ENCODE measurements at regions not wholly inside any gene's neighbourhood (a gene's known extent, or its start where the extent isn't known, plus 50 kb on each side); places are given as distances from the start of the nearest gene placed in this dataset.
"Not testable (repeated sequence)": the region's sequence is repeated elsewhere in the genome, so short reads cannot be mapped to it uniquely, and the experiment has no call there.

DNA sequence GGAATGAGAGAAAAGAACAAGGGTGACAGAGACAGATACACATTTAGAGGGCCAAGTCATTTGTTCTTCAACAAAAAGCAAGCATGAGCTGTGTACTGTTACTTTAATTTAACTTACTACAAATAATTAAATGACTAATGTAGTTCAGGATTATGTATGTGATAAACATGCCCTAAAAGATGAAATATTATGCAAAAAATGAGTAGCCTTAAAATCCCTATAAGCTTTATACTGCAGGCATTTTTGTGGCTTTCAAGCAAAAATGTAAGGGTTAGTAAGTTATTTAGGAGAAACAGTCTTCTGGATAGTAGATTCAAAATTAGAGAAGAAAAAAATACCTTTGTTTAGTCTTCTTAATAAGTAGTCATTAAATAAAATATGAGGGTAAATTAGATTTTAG lies 431.2 kb downstream of the CSNK1G3 start:
- ATAC-seq (ENCODE audit: low FRiP score) = no peak
- H3K27ac ChIP-seq (ENCODE audit: low read depth in 1 of 2, low read length in 2 of 2) = no peak overlapping the region

DNA sequence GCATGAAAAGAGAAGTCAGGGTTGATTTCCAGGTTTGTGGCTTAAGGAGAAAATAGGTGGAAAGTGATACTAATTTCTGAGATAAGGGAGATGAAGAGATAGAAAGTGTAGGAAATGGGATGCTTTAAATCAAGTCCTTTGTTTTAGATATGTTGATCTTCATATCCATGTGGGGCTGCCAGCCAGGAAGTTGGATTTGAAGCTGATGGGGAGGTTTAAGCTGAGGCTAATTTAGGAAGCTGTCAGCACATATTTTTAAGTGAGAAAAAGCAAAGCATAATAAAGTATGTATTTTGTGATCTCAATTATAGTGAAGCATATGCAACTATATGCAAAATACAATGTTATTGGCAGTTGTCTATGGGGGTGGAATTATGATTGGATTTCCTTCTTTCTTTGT lies 428.4 kb downstream of the CSNK1G3 start:
- no peak overlapping the region for H3K27ac ChIP-seq (ENCODE audit: low read depth in 1 of 2, low read length in 2 of 2)
- intact Hi-C loops (cut with DNase I) = no loop called here
- H3K27me3 ChIP-seq (ENCODE audit: control insufficient read depth in 1 of 2, insufficient read depth in 2 of 2, low read length in 1 of 2) = peaks cover 0 to 2% of the 10 kb centered on the region in 2 donors
- H3K9me3 ChIP-seq (ENCODE audit: control insufficient read depth, low read length) = peaks cover 9% of the 10 kb centered on the region
- no peak overlapping the region for H3K4me3 ChIP-seq (ENCODE audit: low read length in 2 of 2)
- ATAC-seq (ENCODE audit: low FRiP score) = no peak
- DNase-seq = no peak
- H3K36me3 ChIP-seq (ENCODE audit: control insufficient read depth in 1 of 2, insufficient read depth in 2 of 2, low read length in 1 of 2) = no peaks in the 10 kb centered on the region
- no peaks in the 10 kb centered on the region for H3K4me1 ChIP-seq (ENCODE audit: control insufficient read depth in 1 of 2, insufficient read depth in 2 of 2, low read length in 2 of 2)

More for the DNA sequence above, 431.2 kb downstream of the CSNK1G3 start:
- H3K4me3 ChIP-seq (ENCODE audit: low read length in 2 of 2) = no peak overlapping the region
- intact Hi-C loops (cut with DNase I) = no loop called here
- no peaks in the 10 kb centered on the region for H3K36me3 ChIP-seq (ENCODE audit: control insufficient read depth in 1 of 2, insufficient read depth in 2 of 2, low read length in 1 of 2)
- no peaks in the 10 kb centered on the region for H3K4me1 ChIP-seq (ENCODE audit: control insufficient read depth in 1 of 2, insufficient read depth in 2 of 2, low read length in 2 of 2)
- peaks cover 4% of the 10 kb centered on the region for H3K9me3 ChIP-seq (ENCODE audit: control insufficient read depth, low read length)
- no peak for DNase-seq
- peaks cover 0 to 2% of the 10 kb centered on the region in 2 donors for H3K27me3 ChIP-seq (ENCODE audit: control insufficient read depth in 1 of 2, insufficient read depth in 2 of 2, low read length in 1 of 2)

- H3K36me3 ChIP-seq (ENCODE audit: control insufficient read depth in 1 of 2, insufficient read depth in 2 of 2, low read length in 1 of 2) = no peaks in the 10 kb centered on the region
- intact Hi-C loops (cut with DNase I) = no loop called here
- ATAC-seq (ENCODE audit: low FRiP score) = no peak
Measured at GRCh38 chr5:123937230-123937629, 425.3 kb downstream of the CSNK1G3 start.

DNA sequence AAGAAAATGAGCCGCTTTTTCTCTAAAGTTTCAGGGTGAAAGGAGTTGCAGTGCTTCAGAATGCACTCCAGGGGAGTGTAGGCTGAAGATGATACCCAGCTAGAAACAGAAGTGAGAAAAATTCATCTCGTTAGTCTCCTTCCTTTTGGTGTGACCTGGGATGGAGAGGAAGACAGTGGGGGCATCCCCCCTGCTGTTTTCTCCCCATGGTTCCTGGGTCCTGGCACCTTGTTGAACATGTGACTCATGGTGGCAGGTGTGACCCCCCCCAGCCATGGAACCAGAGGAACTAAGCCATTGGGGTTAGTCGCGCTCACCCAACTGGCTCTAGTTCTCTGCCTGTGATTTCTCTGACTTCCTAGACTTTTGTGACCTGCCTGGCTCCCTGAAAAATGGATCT lies 424.6 kb downstream of the CSNK1G3 start:
- intact Hi-C loops (cut with DNase I) = no loop called here
- H3K27me3 ChIP-seq (ENCODE audit: control insufficient read depth in 1 of 2, insufficient read depth in 2 of 2, low read length in 1 of 2) = peaks cover 0 to 2% of the 10 kb centered on the region in 2 donors
- H3K4me3 ChIP-seq (ENCODE audit: low read length in 2 of 2) = no peak overlapping the region
- no peak overlapping the region for H3K27ac ChIP-seq (ENCODE audit: low read depth in 1 of 2, low read length in 2 of 2)
- H3K9me3 ChIP-seq (ENCODE audit: control insufficient read depth, low read length) = peaks cover 8% of the 10 kb centered on the region
- DNase-seq (no peak), ATAC-seq (ENCODE audit: low FRiP score) (no peak)
- no peaks in the 10 kb centered on the region for H3K36me3 ChIP-seq (ENCODE audit: control insufficient read depth in 1 of 2, insufficient read depth in 2 of 2, low read length in 1 of 2)
- no peaks in the 10 kb centered on the region for H3K4me1 ChIP-seq (ENCODE audit: control insufficient read depth in 1 of 2, insufficient read depth in 2 of 2, low read length in 2 of 2)
- WGBS, 2 donors = 98% methylated on average over 4 of the region's 4 CpGs

More at GRCh38 chr5:123937230-123937629, 425.3 kb downstream of the CSNK1G3 start:
- no peaks in the 10 kb centered on the region for H3K4me1 ChIP-seq (ENCODE audit: control insufficient read depth in 1 of 2, insufficient read depth in 2 of 2, low read length in 2 of 2)
- H3K9me3 ChIP-seq (ENCODE audit: control insufficient read depth, low read length) = peaks cover 9% of the 10 kb centered on the region
- no peak overlapping the region for H3K27ac ChIP-seq (ENCODE audit: low read depth in 1 of 2, low read length in 2 of 2)
- no peak overlapping the region for H3K4me3 ChIP-seq (ENCODE audit: low read length in 2 of 2)
- 70 to 74% methylated on average over 6 of the region's 6 CpGs for WGBS, 2 donors
- peaks cover 0 to 2% of the 10 kb centered on the region in 2 donors for H3K27me3 ChIP-seq (ENCODE audit: control insufficient read depth in 1 of 2, insufficient read depth in 2 of 2, low read length in 1 of 2)
- no peak for DNase-seq

GRCh38 chr5:123933812-123934211 lies 421.8 kb downstream of the CSNK1G3 start:
- H3K4me3 ChIP-seq (ENCODE audit: low read length in 2 of 2); H3K36me3 ChIP-seq (ENCODE audit: control insufficient read depth in 1 of 2, insufficient read depth in 2 of 2, low read length in 1 of 2); DNase-seq; H3K9me3 ChIP-seq (ENCODE audit: control insufficient read depth, low read length); intact Hi-C loops (cut with DNase I); H3K27ac ChIP-seq (ENCODE audit: low read depth in 1 of 2, low read length in 2 of 2); ATAC-seq (ENCODE audit: low FRiP score); H3K27me3 ChIP-seq (ENCODE audit: control insufficient read depth in 1 of 2, insufficient read depth in 2 of 2, low read length in 1 of 2); H3K4me1 ChIP-seq (ENCODE audit: control insufficient read depth in 1 of 2, insufficient read depth in 2 of 2, low read length in 2 of 2): not testable (repeated sequence)
- WGBS, 2 donors = 44 to 45% methylated on average over 6 to 7 of the region's 7 CpGs

DNA sequence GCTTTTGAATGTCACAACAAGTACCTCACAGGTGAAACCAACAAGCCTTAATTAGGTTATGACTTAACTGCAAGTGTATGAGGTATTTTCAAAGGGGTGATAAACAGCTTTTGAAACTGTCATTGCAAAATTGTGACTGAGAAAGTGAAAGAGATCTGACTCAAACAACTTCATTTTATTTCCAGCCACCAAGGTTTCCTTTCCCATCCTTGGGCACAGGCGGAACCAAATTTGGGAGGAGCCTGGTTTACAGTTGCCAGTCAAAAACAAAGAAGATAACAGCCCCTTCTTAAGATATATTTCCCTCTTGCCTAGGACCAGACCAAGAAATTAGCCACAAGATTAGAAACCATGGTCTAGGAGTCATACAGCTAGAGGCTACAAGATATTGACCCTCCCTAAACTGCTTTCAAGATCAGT lies 417.1 kb downstream of the CSNK1G3 start:
- WGBS, 2 donors = 91 to 97% methylated on average over 1 of the region's 1 CpG

GRCh38 chr5:123928401-123928800 lies 416.4 kb downstream of the CSNK1G3 start:
- H3K27ac ChIP-seq (ENCODE audit: low read depth in 1 of 2, low read length in 2 of 2) = no peak overlapping the region
- no peaks in the 10 kb centered on the region for H3K4me1 ChIP-seq (ENCODE audit: control insufficient read depth in 1 of 2, insufficient read depth in 2 of 2, low read length in 2 of 2)
- DNase-seq (no peak), ATAC-seq (ENCODE audit: low FRiP score) (no peak)
- H3K4me3 ChIP-seq (ENCODE audit: low read length in 2 of 2) = no peak overlapping the region
- intact Hi-C loops (cut with DNase I) = no loop called here
- H3K9me3 ChIP-seq (ENCODE audit: control insufficient read depth, low read length) = no peaks in the 10 kb centered on the region
- 97 to 100% methylated on average over 2 of the region's 2 CpGs for WGBS, 2 donors
- H3K27me3 ChIP-seq (ENCODE audit: control insufficient read depth in 1 of 2, insufficient read depth in 2 of 2, low read length in 1 of 2) = no peaks in the 10 kb centered on the region
- no peaks in the 10 kb centered on the region for H3K36me3 ChIP-seq (ENCODE audit: control insufficient read depth in 1 of 2, insufficient read depth in 2 of 2, low read length in 1 of 2)

More for the DNA sequence above, 417.1 kb downstream of the CSNK1G3 start:
- Histone ChIP-seq H3K27me3 (ENCODE audit: control insufficient read depth in 1 of 2, insufficient read depth in 2 of 2, low read length in 1 of 2) (no peaks in the 10 kb centered on the region), H3K36me3 (ENCODE audit: control insufficient read depth in 1 of 2, insufficient read depth in 2 of 2, low read length in 1 of 2) (no peaks in the 10 kb centered on the region), H3K9me3 (ENCODE audit: control insufficient read depth, low read length) (no peaks in the 10 kb centered on the region), H3K4me3 (ENCODE audit: low read length in 2 of 2) (no peak overlapping the region), H3K27ac (ENCODE audit: low read depth in 1 of 2, low read length in 2 of 2) (no peak overlapping the region), H3K4me1 (ENCODE audit: control insufficient read depth in 1 of 2, insufficient read depth in 2 of 2, low read length in 2 of 2) (no peaks in the 10 kb centered on the region)
- intact Hi-C loops (cut with DNase I) = no loop called here
- ATAC-seq (ENCODE audit: low FRiP score) = no peak
- no peak for DNase-seq

DNA sequence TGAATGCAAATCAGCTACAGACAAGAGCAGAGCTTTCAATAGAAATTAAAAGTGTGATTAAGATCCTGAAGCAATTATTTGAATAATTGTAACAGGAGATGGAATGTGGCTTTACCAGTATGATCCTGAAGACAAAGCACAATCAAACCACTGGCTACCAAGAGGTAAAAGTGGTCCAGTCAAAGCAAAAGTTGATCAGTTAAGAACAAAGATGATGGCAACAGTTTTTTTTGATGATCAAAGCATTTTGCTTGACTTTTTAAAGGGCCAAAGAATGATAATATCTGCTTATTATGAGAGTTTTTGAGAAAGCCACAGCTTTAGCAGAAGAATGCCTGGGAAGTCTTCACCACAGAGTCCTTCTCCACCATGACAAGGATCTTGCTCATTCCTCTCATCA lies 409.2 kb downstream of the CSNK1G3 start:
- Histone ChIP-seq H3K4me1 (ENCODE audit: control insufficient read depth in 1 of 2, insufficient read depth in 2 of 2, low read length in 2 of 2) (peaks cover 0 to 2% of the 10 kb centered on the region in 2 donors), H3K27me3 (ENCODE audit: control insufficient read depth in 1 of 2, insufficient read depth in 2 of 2, low read length in 1 of 2) (no peaks in the 10 kb centered on the region), H3K9me3 (ENCODE audit: control insufficient read depth, low read length) (no peaks in the 10 kb centered on the region), H3K27ac (ENCODE audit: low read depth in 1 of 2, low read length in 2 of 2) (no peak overlapping the region), H3K4me3 (ENCODE audit: low read length in 2 of 2) (no peak overlapping the region), H3K36me3 (ENCODE audit: control insufficient read depth in 1 of 2, insufficient read depth in 2 of 2, low read length in 1 of 2) (no peaks in the 10 kb centered on the region)
- intact Hi-C loops (cut with DNase I) = no loop called here
- no peak for DNase-seq
- ATAC-seq (ENCODE audit: low FRiP score) = no peak

- intact Hi-C loops (cut with DNase I) = no loop called here
- no peaks in the 10 kb centered on the region for H3K36me3 ChIP-seq (ENCODE audit: control insufficient read depth in 1 of 2, insufficient read depth in 2 of 2, low read length in 1 of 2)
- no peak overlapping the region for H3K4me3 ChIP-seq (ENCODE audit: low read length in 2 of 2)
- no peaks in the 10 kb centered on the region for H3K27me3 ChIP-seq (ENCODE audit: control insufficient read depth in 1 of 2, insufficient read depth in 2 of 2, low read length in 1 of 2)
- H3K4me1 ChIP-seq (ENCODE audit: control insufficient read depth in 1 of 2, insufficient read depth in 2 of 2, low read length in 2 of 2) = peaks cover 0 to 2% of the 10 kb centered on the region in 2 donors
- DNase-seq (no peak), ATAC-seq (ENCODE audit: low FRiP score) (no peak)
- H3K9me3 ChIP-seq (ENCODE audit: control insufficient read depth, low read length) = no peaks in the 10 kb centered on the region
- H3K27ac ChIP-seq (ENCODE audit: low read depth in 1 of 2, low read length in 2 of 2) = no peak overlapping the region
- 20 to 27% methylated on average over 8 of the region's 8 CpGs for WGBS, 2 donors
Measured at GRCh38 chr5:123916345-123917121, 404.6 kb downstream of the CSNK1G3 start.
